Mucosa of rectum (tissue), 2 donors: ENCODE measurements at regions not wholly inside any gene's neighbourhood (a gene's known extent, or its start where the extent isn't known, plus 50 kb on each side); places are given as distances from the start of the nearest gene placed in this dataset.

Experiments
- H3K27ac ChIP-seq, 2 donors: one replicate each; pipeline ENCODE4 v1.7.0; 2013; ENCODE audit warnings: inconsistent platforms in 2 of 2, low read depth in 2 of 2, low read length in 2 of 2
- H3K27me3 ChIP-seq, 2 donors: one replicate each; pipeline ENCODE4 v1.7.0; 2013; ENCODE audit warnings: low read length in 2 of 2; ENCODE audit not compliant: control insufficient read depth in 2 of 2, insufficient read depth in 2 of 2
- H3K36me3 ChIP-seq, 2 donors: one replicate each; pipeline ENCODE4 v1.7.0; 2013; ENCODE audit warnings: low read length in 2 of 2; ENCODE audit not compliant: control insufficient read depth in 2 of 2, insufficient read depth in 2 of 2
- H3K4me1 ChIP-seq, 2 donors: one replicate each; pipeline ENCODE4 v1.7.0; 2013; ENCODE audit warnings: low read length in 2 of 2, mild to moderate bottlenecking in 1 of 2; ENCODE audit not compliant: control insufficient read depth in 2 of 2, insufficient read depth in 2 of 2
- H3K4me3 ChIP-seq, 2 donors: one replicate each; pipeline ENCODE4 v1.7.0; 2013; ENCODE audit warnings: low read length in 2 of 2
- H3K9ac ChIP-seq, 2 donors: one replicate each; pipeline ENCODE4 v1.7.0; 2013; ENCODE audit warnings: low read length in 2 of 2, low read depth in 1 of 2, mild to moderate bottlenecking in 1 of 2
- H3K9me3 ChIP-seq, 2 donors: one replicate each; pipeline ENCODE4 v1.7.0; 2013; ENCODE audit warnings: low read length in 2 of 2; ENCODE audit not compliant: control insufficient read depth in 2 of 2
- donor health status: healthy.
- donor health status: Normal muscosa, but diverticular disease.

GRCh38 chr2:133755480-133756300 lies 187.4 kb upstream of the NCKAP5 start:
- H3K4me1 ChIP-seq: no peaks in the 10 kb centered on the region
- H3K27ac ChIP-seq: no peak overlapping the region
- H3K4me3 ChIP-seq: no peak overlapping the region
- no peaks in the 10 kb centered on the region for H3K9me3 ChIP-seq
- H3K27me3 ChIP-seq: no peaks in the 10 kb centered on the region
- H3K36me3 ChIP-seq: no peaks in the 10 kb centered on the region
- H3K9ac ChIP-seq: no peak overlapping the region

- H3K27ac ChIP-seq: no peak overlapping the region
- H3K9me3 ChIP-seq: no peaks in the 10 kb centered on the region
- no peaks in the 10 kb centered on the region for H3K36me3 ChIP-seq
- no peak overlapping the region for H3K4me3 ChIP-seq
- H3K27me3 ChIP-seq: no peaks in the 10 kb centered on the region
- no peak overlapping the region for H3K9ac ChIP-seq
- no peaks in the 10 kb centered on the region for H3K4me1 ChIP-seq
These were observed 188.6 kb upstream of the NCKAP5 start for GRCh38 chr2:133756833-133757232.

- Histone ChIP-seq H3K4me3 (no peak overlapping the region), H3K27me3 (no peaks in the 10 kb centered on the region), H3K9ac (no peak overlapping the region), H3K4me1 (no peaks in the 10 kb centered on the region), H3K27ac (no peak overlapping the region), H3K9me3 (no peaks in the 10 kb centered on the region), H3K36me3 (no peaks in the 10 kb centered on the region)
These were observed 192.1 kb upstream of the NCKAP5 start for GRCh38 chr2:133760376-133760775.

GRCh38 chr2:133765658-133766057 lies 197.4 kb upstream of the NCKAP5 start:
- Histone ChIP-seq H3K9ac (no peak overlapping the region), H3K36me3 (no peaks in the 10 kb centered on the region), H3K27me3 (no peaks in the 10 kb centered on the region), H3K4me3 (no peak overlapping the region), H3K9me3 (no peaks in the 10 kb centered on the region), H3K27ac (no peak overlapping the region), H3K4me1 (no peaks in the 10 kb centered on the region)

GRCh38 chr2:133766164-133766832 lies 198.0 kb upstream of the NCKAP5 start:
- Histone ChIP-seq H3K9me3 (no peaks in the 10 kb centered on the region), H3K27me3 (no peaks in the 10 kb centered on the region), H3K4me1 (no peaks in the 10 kb centered on the region), H3K4me3 (no peak overlapping the region), H3K27ac (no peak overlapping the region), H3K9ac (no peak overlapping the region), H3K36me3 (no peaks in the 10 kb centered on the region)

GRCh38 chr2:133768256-133768655 lies 200.0 kb upstream of the NCKAP5 start:
- H3K4me3 ChIP-seq: no peak overlapping the region
- H3K27ac ChIP-seq: no peak overlapping the region
- H3K9ac ChIP-seq: no peak overlapping the region
- H3K27me3 ChIP-seq: no peaks in the 10 kb centered on the region
- H3K36me3 ChIP-seq: no peaks in the 10 kb centered on the region
- no peaks in the 10 kb centered on the region for H3K9me3 ChIP-seq
- H3K4me1 ChIP-seq: no peaks in the 10 kb centered on the region

GRCh38 chr2:133768658-133769435 lies 200.6 kb upstream of the NCKAP5 start:
- no peak overlapping the region for H3K27ac ChIP-seq
- H3K4me3 ChIP-seq: no peak overlapping the region
- no peaks in the 10 kb centered on the region for H3K36me3 ChIP-seq
- H3K27me3 ChIP-seq: no peaks in the 10 kb centered on the region
- no peaks in the 10 kb centered on the region for H3K9me3 ChIP-seq
- no peak overlapping the region for H3K9ac ChIP-seq
- H3K4me1 ChIP-seq: no peaks in the 10 kb centered on the region

GRCh38 chr2:133773854-133774653 lies 205.8 kb upstream of the NCKAP5 start:
- no peak overlapping the region for H3K4me3 ChIP-seq
- no peak overlapping the region for H3K27ac ChIP-seq

GRCh38 chr2:133774654-133775015 lies 206.4 kb upstream of the NCKAP5 start:
- H3K27me3 ChIP-seq: no peaks in the 10 kb centered on the region
- H3K4me3 ChIP-seq: no peak overlapping the region
- H3K36me3 ChIP-seq: no peaks in the 10 kb centered on the region
- H3K4me1 ChIP-seq: no peaks in the 10 kb centered on the region
- no peak overlapping the region for H3K9ac ChIP-seq
- no peak overlapping the region for H3K27ac ChIP-seq
- H3K9me3 ChIP-seq: no peaks in the 10 kb centered on the region

More at GRCh38 chr2:133773854-133774653, 205.8 kb upstream of the NCKAP5 start:
- H3K27me3 ChIP-seq: no peaks in the 10 kb centered on the region
- no peaks in the 10 kb centered on the region for H3K4me1 ChIP-seq
- H3K9me3 ChIP-seq: no peaks in the 10 kb centered on the region
- H3K9ac ChIP-seq: no peak overlapping the region
- H3K36me3 ChIP-seq: no peaks in the 10 kb centered on the region
